Lower lobe of right lung (tissue), 2 donors: ENCODE measurements at regions not wholly inside any gene's neighbourhood (a gene's known extent, or its start where the extent isn't known, plus 50 kb on each side); places are given as distances from the start of the nearest gene placed in this dataset.

ENCODE experiments used
- ATAC-seq, 2 donors: fragments of 200-7000 bp; cut with Tn5 transposase; one replicate each; pipeline ENCODE4 v1.9.1; 2020 to 2022; ENCODE audit warnings: mild to moderate bottlenecking in 2 of 2, moderate library complexity in 2 of 2
- DNase-seq: peaks from one replicate; pipeline ENCODE4 v3.0.0-alpha.2; 2020
- H3K27ac ChIP-seq: fragments of 200-600 bp; one replicate; pipeline ENCODE4 v1.8.0; 2022
- H3K27me3 ChIP-seq: fragments of 200-600 bp; one replicate; pipeline ENCODE4 v1.8.0; 2022; ENCODE audit warnings: low read depth
- H3K36me3 ChIP-seq: fragments of 200-600 bp; one replicate; pipeline ENCODE4 v1.8.0; 2022; ENCODE audit warnings: mild to moderate bottlenecking
- H3K4me1 ChIP-seq: fragments of 200-600 bp; one replicate; pipeline ENCODE4 v1.8.0; 2022
- H3K4me3 ChIP-seq: fragments of 200-600 bp; one replicate; pipeline ENCODE4 v1.8.0; 2022; ENCODE audit warnings: mild to moderate bottlenecking
- H3K9me3 ChIP-seq: fragments of 200-600 bp; one replicate; pipeline ENCODE4 v1.8.0; 2022
- intact Hi-C: fragments of 100-400 bp; cut with DNase I; formaldehyde crosslinking; loops from one replicate; pipeline ENCODE4 v1.11.0; 2022
- TF ChIP-seq, protein P1 (sequence below): fragments of 200-600 bp; IDR thresholded peaks from one replicate; pipeline ENCODE4 v1.8.0; 2022; ENCODE audit warnings: antibody characterized with exemption, mild to moderate bottlenecking
- donor health status: DM: no; HTN: yes; CAD: no; lungs with severe emphysema.

DNA sequence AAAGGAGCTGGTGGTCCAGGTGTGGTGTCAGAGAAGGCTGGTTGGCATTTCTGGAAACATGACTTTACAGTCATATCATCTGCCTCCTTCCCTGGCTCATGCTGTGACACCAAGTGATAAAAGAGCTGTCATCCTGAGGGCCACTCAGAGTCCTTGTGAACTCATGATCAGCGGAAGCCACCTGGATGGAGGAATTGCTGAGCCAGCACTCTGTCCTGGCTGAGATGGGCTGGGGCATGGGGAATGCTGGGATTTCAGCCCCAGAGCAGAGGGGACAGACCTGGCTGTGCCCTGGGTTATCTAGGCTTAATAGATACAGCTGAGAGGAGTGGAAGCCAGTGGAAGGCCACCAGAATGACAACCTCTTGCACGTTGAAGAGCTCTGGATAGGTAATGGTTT is 214.3 kb downstream of the DHX35 start:
- no peaks in the 10 kb centered on the region for H3K9me3 ChIP-seq
- DNase-seq, result no peak

DNA sequence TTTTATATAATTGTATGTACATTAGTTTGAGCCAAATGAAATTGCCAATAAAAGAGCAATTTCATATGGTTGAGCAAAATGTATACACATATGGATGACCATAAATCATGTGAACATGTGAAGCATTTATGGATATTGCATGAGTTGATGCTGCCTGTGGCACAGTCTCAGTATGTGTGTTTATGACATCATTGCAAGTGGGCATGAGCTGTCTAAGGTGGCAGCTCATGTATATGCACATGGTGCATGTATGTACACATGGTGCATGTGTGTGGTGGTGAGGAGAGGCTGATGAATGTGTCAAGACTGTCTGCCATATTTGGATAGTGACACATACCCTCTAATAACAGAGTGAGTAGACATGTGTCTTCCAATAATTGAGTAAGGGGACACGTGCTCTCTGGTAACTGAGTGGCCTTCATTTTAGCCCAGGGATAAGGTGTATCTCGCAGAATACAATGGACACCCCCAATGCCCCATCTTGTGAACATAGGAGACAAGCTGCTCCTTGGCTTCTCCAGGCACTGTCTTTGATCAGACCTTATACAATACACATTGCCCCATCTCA is 208.8 kb downstream of the DHX35 start:
- intact Hi-C loops, result no loop called here
- Histone ChIP-seq H3K27me3 (no peaks in the 10 kb centered on the region), H3K36me3 (no peaks in the 10 kb centered on the region), H3K27ac (no peak overlapping the region), H3K4me1 (no peaks in the 10 kb centered on the region), H3K9me3 (no peaks in the 10 kb centered on the region), H3K4me3 (no peak overlapping the region)
- no peak for ATAC-seq
- TF ChIP-seq, protein P1, sequence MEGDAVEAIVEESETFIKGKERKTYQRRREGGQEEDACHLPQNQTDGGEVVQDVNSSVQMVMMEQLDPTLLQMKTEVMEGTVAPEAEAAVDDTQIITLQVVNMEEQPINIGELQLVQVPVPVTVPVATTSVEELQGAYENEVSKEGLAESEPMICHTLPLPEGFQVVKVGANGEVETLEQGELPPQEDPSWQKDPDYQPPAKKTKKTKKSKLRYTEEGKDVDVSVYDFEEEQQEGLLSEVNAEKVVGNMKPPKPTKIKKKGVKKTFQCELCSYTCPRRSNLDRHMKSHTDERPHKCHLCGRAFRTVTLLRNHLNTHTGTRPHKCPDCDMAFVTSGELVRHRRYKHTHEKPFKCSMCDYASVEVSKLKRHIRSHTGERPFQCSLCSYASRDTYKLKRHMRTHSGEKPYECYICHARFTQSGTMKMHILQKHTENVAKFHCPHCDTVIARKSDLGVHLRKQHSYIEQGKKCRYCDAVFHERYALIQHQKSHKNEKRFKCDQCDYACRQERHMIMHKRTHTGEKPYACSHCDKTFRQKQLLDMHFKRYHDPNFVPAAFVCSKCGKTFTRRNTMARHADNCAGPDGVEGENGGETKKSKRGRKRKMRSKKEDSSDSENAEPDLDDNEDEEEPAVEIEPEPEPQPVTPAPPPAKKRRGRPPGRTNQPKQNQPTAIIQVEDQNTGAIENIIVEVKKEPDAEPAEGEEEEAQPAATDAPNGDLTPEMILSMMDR, result no peak
- DNase-seq, result no peak

More for the DNA sequence above, 214.3 kb downstream of the DHX35 start:
- no peak overlapping the region for H3K4me3 ChIP-seq
- no peaks in the 10 kb centered on the region for H3K4me1 ChIP-seq
- H3K36me3 ChIP-seq, result no peaks in the 10 kb centered on the region
- no peak for ATAC-seq
- no peak overlapping the region for H3K27ac ChIP-seq
- TF ChIP-seq, protein P1, result no peak
- intact Hi-C loops, result no loop called here
- H3K27me3 ChIP-seq, result no peaks in the 10 kb centered on the region

DNA sequence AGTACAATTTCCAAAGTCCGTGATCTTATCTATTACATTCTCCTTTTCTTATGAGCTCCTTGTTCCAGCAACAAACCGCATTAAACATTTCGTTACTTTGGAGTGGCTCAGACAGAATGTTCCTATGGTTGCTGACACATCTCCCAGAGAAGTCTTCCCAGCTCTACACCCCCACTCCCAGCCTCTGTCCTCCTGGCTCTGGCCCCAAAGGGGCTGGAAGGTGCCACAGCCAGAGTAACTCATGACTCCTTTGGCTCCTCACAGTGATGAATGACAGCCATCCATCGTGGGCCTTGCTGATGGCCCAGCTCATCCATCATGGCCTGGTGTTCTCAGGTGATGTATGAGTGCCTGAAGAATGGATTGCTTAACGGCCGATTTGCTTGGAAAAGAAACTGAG is 203.0 kb downstream of the DHX35 start:
- no peak overlapping the region for H3K4me3 ChIP-seq
- no peaks in the 10 kb centered on the region for H3K9me3 ChIP-seq
- ATAC-seq (no peak), DNase-seq (no peak)
- intact Hi-C loops, result no loop called here
- TF ChIP-seq, protein P1, result no peak
- H3K36me3 ChIP-seq, result no peaks in the 10 kb centered on the region
- H3K27ac ChIP-seq, result no peak overlapping the region
- no peaks in the 10 kb centered on the region for H3K4me1 ChIP-seq
- no peaks in the 10 kb centered on the region for H3K27me3 ChIP-seq

DNA sequence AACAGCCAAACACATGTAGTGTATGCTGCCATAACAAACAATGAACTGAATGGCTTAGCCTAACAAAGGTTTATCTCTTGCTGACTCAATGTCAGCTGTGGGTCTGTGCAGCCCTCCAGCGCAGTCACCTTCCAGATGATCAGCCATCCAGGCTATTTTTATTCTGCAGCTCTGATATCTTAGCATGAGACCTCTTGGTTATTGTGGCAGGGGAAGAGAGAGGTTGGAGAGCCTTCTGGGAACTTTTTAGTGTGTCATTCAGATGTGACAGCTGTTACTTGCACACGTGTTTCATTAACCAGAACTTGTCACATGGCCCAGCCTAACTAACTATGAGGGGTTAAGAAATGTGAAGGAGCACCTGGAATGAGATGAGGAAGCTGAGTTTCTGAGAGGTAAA is 202.5 kb downstream of the DHX35 start:
- DNase-seq (no peak), ATAC-seq (no peak)
- Histone ChIP-seq H3K4me1 (no peaks in the 10 kb centered on the region), H3K9me3 (no peaks in the 10 kb centered on the region), H3K27me3 (no peaks in the 10 kb centered on the region), H3K27ac (no peak overlapping the region), H3K4me3 (no peak overlapping the region), H3K36me3 (no peaks in the 10 kb centered on the region)
- TF ChIP-seq, protein P1, result no peak
- intact Hi-C loops, result no loop called here

DNA sequence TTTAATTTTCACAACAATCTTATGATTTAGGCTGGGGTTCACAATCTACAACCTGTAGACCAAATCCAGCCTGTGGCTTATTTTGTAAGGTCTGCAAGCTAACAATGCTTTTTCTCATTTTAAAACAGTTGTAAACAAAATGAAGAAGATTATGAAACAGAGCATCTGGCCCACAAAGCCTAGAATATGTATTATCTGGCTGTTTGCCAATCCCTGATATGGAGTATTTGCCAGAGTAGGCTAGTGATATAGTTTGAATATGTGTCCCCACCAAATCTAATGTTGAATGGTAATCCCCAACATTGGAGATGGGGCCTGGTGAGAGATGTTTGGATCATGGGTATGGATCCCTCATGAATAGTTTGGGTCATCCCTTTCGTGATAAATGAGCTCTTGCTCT is 201.8 kb downstream of the DHX35 start:
- no peak overlapping the region for H3K4me3 ChIP-seq
- no peak for ATAC-seq
- DNase-seq, result no peak
- TF ChIP-seq, protein P1, result no peak
- H3K4me1 ChIP-seq, result no peaks in the 10 kb centered on the region
- intact Hi-C loops, result no loop called here
- H3K27me3 ChIP-seq, result no peaks in the 10 kb centered on the region
- H3K36me3 ChIP-seq, result no peaks in the 10 kb centered on the region
- no peak overlapping the region for H3K27ac ChIP-seq
- H3K9me3 ChIP-seq, result no peaks in the 10 kb centered on the region

DNA sequence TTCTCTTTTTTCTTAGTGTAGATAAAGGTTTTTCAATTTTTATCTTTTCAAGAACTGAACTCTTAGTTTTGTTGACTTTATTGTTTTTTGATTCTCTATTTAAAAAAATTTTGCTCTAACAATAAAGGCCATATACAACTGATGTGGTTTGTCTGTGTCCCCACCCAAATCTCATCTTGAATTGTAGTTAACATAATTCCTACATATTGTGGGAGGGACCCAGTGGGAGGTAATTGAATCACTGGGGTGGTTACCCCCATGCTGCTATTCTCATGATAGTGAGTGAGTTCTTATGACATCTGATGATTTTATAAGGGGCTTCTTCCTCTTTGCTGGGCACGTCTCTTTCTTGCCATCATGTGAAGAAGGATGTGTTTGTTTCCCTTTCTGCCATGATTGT is 199.8 kb downstream of the DHX35 start:
- DNase-seq, result no peak
- intact Hi-C loops, result no loop called here
- no peak overlapping the region for H3K4me3 ChIP-seq
- peaks cover 7% of the 10 kb centered on the region for H3K27me3 ChIP-seq
- no peaks in the 10 kb centered on the region for H3K9me3 ChIP-seq
- no peaks in the 10 kb centered on the region for H3K4me1 ChIP-seq
- H3K27ac ChIP-seq, result no peak overlapping the region
- no peak for ATAC-seq
- no peaks in the 10 kb centered on the region for H3K36me3 ChIP-seq
- TF ChIP-seq, protein P1, result no peak
